ENCODE measurements at regions not wholly inside any gene's neighbourhood (a gene's known extent, or its start where the extent isn't known, plus 50 kb on each side); places are given as distances from the start of the nearest gene placed in this dataset.

DNA sequence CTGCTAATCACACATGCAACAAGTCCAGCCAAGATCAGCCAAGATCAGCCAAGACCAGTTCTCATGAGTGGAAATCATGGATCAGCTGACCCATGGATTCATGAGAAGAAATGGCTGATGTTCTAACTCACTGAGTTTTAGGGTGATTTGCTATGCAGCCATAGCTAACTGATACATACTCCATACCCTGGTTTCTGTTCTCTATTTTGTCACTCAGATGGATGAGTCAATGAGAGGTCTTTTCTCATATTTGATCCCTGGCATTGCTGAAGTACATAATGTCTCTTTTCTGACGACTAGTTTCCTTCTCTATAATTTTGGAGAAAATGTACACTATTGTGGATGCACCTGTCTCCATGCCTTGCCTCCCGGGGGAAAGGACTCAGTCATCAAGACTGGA, 118.4 kb upstream of the LY86 start:
- TF ChIP-seq, protein P1, sequence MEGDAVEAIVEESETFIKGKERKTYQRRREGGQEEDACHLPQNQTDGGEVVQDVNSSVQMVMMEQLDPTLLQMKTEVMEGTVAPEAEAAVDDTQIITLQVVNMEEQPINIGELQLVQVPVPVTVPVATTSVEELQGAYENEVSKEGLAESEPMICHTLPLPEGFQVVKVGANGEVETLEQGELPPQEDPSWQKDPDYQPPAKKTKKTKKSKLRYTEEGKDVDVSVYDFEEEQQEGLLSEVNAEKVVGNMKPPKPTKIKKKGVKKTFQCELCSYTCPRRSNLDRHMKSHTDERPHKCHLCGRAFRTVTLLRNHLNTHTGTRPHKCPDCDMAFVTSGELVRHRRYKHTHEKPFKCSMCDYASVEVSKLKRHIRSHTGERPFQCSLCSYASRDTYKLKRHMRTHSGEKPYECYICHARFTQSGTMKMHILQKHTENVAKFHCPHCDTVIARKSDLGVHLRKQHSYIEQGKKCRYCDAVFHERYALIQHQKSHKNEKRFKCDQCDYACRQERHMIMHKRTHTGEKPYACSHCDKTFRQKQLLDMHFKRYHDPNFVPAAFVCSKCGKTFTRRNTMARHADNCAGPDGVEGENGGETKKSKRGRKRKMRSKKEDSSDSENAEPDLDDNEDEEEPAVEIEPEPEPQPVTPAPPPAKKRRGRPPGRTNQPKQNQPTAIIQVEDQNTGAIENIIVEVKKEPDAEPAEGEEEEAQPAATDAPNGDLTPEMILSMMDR (IDR thresholded peaks at IDR 0.05): no peak
- TF ChIP-seq POLR2A (IDR thresholded peaks at IDR 0.05) (no peak), EP300 (IDR thresholded peaks at IDR 0.05) (no peak)
